SH-SY5Y (cell line): ENCODE measurements at regions not wholly inside any gene's neighbourhood (a gene's known extent, or its start where the extent isn't known, plus 50 kb on each side); places are given as distances from the start of the nearest gene placed in this dataset.

Experiments
- GATA2 ChIP-seq: IDR thresholded peaks from 2 replicates; pipeline ENCODE4 v1.6.1; 2011; ENCODE audit warnings: mild to moderate bottlenecking, low read depth, low read length
- GATA3 ChIP-seq: IDR thresholded peaks from 2 replicates; pipeline ENCODE4 v1.6.1; 2011; ENCODE audit warnings: low read depth, mild to moderate bottlenecking, low read length, moderate library complexity

DNA sequence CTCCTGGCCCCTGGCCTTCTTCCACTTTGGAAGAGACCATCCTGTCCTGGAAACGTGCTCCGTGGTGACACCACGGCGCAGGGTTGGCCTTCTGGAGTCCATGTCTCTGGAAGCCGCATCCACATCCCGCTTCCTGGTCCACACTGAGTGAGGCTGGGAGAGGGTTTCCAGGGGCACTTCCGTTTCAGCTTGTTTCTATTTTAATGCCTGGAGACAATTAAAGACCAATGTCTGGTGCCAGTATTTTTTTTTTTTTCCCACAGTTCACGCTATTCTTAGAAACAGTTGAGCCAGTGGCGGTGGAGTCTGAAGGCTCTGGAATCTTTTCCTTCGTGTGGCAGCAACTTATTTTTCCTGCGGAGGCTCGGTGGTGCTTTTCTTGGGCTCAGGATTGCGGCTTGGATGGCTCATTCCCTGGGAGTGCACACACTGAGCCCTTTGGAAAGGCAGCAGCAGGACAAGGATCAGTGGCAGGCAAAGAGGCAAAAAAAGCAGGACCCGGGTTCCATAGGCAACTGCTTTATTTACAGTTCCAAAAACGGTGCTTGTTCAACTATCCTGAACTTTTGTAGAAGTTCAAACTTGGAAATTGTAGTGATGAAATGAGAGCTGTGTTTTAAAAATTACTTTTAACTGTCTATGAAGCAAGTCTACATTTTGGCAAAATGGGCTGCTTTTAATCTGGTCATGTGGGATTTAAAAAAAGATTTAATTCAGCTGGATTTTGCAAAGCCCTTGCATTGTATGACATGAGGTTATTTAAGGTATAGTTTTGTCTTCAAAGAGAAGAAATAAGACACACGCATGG lies 202.8 kb downstream of the BAMBI start:
- TF ChIP-seq GATA3 (no peak), GATA2 (no peak)

DNA sequence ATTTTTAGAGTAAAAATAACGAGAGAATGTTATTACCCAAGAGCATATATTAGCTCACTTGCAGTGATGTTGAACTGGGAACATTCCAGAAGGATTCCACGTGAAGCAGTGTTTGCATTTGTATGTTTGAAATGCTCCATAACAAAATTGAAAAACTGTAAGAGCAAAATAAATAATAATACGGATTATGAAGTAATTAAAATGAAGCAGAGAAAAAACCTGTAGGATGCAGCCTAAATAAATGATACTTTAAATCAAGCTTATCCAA lies 203.3 kb downstream of the BAMBI start:
- no peak for TF ChIP-seq GATA3
- no peak for TF ChIP-seq GATA2

DNA sequence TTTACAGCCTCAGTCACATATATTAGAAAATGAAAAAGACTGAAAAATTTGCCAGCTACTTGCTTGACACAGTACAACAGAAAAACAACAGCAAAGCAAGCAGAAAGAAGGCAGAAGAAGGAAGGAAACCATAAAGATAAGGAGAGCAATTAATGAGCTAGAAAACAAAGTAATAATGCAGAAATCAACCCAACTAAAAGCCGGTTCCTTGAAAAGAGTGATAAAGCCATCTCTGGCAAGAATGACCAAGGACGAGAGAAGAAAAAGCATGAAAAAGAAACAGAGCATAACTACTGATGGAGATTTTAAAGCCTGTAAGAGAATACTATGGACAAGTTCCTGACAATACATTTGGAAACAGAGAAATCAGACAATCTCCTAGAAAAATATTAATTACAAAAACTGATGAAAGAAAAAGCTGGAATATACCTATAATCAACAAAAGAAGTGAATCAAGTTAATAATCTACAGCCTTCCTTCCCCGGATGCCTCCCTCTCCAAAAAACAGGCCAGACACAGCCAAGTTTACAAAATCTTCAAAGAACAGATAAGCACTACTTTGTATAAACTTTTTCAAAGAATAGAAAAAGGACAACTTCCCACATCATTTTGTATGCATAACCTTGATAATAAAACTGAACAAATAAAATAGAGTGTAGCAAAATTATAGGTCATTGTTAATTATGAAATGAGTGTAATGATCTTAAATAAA lies 204.0 kb downstream of the BAMBI start:
- TF ChIP-seq GATA3 (no peak), GATA2 (no peak)

DNA sequence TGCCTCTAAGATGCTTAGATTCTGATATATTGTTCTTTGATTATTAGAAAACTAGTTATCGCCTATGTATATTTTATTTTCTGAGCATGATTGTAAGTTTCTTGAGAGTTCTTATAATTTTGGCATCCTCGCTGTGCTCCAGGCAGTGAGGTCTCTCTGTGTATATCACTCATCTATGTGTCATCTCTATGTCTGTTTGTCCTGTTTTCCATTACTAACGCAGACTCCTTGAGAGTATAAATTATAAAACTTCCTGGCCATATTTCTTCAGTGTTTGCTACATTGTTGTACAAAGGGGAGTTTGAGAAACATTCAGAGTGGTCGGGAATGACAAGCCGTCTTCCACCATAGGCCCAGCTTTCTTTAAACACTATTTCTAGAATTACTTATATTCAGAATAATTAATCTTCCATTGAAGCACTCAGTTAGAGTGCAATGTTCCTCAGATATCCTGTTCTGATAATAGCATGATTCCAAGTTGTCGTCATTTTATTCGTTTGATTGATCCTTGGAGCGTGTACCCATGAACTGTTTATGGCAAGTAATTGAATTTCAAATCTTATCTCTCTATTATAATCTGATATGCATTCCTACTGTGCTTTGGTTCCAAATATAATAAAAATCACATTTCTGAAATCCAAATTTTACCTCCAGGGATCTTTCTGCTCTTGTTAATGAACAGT lies 206.6 kb downstream of the BAMBI start:
- TF ChIP-seq GATA2 (no peak), GATA3 (peak; percentile 42; the same call in 1 of the 2 replicates)

DNA sequence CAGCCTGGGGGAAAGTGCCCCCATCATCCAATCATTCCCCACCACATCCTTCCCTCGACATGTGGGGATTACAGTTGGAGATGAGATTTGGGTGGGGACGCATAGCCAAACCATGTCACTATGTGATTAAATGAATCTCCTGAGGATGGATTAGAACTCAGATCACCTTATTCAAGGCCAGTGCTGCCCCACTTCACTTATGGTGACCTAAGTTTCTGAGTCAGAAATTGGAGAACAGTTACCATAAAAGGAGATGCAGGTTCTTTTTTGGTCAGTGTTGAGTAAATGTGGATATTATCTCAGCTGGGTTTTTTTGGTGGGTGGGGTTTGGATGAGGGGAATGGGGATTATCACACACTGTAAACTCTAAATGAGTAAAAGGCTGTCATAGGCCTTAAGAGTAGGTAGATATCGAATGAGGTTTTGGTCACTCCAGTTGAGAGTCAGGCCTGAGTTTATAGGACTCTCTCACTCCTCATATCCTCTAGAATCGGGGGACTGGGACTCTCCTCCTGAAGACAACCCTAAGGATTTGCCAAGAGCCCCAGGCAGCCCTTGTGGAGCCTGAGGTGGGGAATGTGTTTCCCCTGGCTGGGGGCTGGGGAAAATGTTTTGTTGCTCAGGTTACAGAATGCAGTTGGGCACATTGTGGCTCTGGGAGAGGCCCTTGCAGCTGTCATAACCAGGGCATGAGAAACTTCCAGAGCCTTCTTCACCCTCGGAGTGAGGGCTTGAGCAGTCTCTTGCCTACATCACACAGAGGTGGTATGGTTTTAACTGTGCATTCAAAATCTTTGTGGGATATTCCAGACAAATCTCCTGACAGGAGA lies 213.0 kb downstream of the BAMBI start:
- no peak for TF ChIP-seq GATA3
- no peak for TF ChIP-seq GATA2

DNA sequence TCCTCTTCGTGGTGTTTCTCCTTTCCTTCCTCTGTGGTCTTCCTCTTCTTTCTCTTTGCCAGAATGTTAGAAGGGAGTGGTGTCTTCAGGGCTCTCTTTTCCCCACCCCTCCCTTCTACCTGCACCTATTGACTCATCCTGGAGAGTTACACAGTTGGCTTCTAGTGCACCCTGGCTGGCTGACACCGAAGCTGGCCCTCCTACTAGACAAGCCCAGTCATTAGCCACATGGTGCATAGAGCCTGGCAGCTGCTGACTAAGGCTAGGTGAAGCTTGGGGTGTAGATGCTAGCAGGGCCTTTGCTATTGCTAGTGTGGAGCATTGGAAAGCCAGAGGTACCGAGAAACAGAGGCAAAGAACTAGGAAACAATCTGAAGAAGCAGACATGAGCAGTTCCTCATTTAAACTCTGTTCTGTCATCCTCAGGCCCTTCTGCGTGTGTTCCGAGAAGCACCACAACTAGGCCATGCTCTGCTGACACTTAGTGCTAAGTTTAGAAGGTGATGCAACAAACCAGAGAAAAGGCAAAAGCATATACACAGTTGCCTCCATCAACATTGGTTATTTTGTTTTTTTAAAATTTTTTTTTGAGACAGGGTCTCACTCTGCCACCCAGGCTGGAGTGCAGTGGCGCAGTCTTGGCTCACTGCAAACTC lies 213.9 kb downstream of the BAMBI start:
- TF ChIP-seq GATA3 (no peak), GATA2 (no peak)

DNA sequence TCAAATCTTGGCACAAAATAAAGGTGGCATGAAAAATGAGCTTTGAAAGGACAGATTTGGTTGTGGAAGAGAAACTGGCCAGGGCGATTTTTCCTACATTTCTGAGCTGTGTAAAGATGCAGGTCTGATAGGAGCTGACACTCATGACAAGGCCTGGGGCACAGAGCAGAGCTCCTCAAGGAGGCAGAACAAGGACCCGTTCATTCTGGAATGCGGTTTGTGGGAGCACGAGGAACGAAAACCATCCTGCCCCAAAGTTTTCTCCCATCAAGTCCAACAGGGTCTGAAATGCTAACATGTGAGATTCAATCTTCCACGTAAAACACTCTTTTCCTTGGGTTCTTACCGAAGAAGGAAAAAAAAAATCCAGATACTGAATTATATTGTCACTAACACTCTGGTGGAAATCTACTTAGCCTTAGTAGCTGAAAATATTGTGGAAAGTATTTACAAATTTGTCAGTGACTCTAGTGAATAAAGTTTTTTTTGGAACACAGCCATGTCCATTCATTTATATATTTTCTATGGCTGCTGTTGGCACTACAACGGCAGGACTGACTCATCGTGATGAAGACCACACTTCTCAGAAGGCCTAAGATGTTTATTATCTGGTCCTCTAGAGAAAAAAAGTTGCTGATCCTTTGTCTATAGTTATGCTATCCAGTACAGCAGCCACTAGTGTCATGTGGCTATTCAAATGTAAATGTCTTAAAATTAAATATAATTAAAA lies 215.7 kb downstream of the BAMBI start:
- TF ChIP-seq GATA2: no peak
- no peak for TF ChIP-seq GATA3

DNA sequence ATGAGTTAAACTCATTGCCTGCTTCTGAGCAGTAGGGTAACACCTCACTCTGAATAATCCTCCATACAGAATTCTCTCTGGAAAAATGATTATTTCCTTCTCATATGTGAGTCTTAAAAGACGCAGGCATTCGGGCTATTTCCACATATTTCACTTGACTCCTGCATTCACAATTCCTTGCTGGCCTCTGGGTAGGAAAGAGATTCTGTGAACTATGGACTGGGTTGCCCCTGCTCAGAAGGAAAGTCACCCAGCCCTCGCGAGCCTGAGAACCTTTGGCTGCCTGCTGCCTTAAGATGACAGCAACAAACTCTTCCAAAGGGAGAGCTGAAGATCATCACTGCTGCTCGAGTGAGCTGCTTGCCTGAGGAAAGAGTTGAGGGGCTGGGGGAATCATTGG lies 216.8 kb downstream of the BAMBI start:
- TF ChIP-seq GATA3: no peak

DNA sequence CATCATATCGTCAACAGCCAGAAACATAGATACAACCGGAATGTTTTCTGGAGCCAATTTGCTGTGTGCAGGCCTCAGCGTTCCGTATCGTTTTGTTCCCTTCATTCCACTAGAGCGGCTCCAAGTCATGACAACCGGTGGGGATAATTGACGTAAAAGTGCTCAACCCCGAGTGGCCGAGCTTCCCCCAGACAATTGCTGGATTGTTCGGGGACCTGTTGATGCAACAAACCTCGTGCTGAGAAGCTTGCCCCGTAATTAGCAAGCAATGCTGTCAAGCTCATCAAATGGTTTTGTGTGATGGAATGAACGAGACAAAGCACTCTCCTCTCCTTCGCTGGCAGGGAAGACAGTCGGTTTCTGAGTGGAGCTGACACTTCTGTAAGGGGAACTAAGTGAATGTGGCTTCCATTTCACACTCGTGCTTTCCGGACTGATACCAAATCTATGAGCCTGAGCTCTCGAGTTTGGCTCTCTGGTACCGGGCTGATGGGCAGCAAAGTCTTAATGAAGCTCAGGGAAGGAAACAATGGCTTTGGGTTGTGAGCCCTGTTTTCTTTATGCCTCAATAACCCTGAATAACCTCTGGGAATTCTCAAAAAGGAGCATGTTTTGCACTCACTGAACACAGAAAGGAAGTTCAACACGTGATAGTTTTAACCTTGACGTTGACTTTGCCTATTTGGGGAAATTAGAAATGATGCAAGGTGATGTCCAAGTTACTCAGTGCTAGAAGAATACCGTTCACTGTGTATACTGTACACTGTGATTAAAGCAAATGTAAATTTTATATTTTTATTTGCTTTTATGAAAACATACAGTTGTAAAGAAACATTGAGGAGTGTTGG lies 220.5 kb downstream of the BAMBI start:
- TF ChIP-seq GATA3: no peak
- no peak for TF ChIP-seq GATA2

DNA sequence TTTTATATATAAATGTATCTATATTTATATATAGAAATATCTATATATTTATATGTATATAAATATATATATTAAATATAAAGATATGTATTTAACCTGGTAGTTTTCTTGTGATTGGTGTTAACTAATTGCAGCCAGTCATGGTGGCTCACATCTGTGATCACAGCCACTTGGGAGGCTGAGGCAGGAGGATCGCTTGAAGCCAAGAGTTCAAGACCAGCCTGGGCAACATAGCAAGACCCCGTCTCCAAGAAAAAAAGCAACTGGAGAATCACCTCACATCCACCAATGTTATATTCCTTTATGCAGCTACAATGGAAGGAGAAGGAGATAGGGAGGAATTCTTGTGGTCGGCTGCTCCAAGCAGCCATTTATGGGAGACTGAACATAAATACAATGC lies 224.9 kb downstream of the BAMBI start:
- no peak for TF ChIP-seq GATA3
- TF ChIP-seq GATA2: no peak

DNA sequence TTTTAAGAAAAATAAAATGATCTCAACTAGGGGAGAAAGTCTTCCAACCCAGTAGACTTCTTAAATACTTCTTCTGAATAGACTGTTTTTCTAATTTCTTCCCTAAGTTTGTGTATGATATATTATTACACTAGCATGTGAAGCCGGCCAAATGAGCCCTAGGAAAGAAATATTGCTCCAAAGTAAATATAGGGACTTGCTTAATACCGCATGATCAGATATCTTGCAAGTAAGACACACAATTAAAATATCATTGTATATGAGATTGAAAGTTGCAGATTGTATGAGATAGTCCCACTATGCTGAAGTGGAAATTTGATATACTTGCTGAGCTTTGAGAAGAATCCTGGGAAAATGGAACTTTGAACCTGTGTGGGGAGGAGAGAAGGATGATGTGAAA lies 225.7 kb downstream of the BAMBI start:
- no peak for TF ChIP-seq GATA3
- no peak for TF ChIP-seq GATA2

DNA sequence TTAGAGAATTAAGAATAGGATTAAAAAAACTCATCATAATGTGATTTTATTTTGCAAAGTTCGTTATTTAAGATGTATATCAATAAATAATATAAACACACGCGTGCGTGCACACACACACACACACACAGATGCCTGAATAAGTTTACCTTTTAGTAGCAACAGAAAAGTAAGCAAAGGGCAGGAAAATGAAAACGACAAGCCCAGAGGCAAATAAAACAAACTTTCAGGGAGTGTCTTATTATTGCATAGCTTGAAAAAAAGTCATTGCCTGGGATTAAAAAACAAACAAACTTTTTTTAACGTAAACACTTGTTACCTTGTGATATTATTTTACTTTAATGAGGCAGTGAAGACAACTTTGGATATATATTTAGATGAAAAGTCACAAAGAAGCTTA lies 226.4 kb downstream of the BAMBI start:
- TF ChIP-seq GATA3 (no peak), GATA2 (no peak)
